WI38 (cell line): ENCODE measurements at regions not wholly inside any gene's neighbourhood (a gene's known extent, or its start where the extent isn't known, plus 50 kb on each side); places are given as distances from the start of the nearest gene placed in this dataset.

Source experiments
- H3K4me3 ChIP-seq: 2 replicates; pipeline ENCODE4 v1.5.1; 2011; ENCODE audit warnings: low read depth, mild to moderate bottlenecking, control low read depth, low read length
- TF ChIP-seq, protein P1 (sequence below): IDR thresholded peaks from 2 replicates; pipeline ENCODE4 v1.5.1; 2012; ENCODE audit warnings: low read depth, mild to moderate bottlenecking, control low read depth, low read length

DNA sequence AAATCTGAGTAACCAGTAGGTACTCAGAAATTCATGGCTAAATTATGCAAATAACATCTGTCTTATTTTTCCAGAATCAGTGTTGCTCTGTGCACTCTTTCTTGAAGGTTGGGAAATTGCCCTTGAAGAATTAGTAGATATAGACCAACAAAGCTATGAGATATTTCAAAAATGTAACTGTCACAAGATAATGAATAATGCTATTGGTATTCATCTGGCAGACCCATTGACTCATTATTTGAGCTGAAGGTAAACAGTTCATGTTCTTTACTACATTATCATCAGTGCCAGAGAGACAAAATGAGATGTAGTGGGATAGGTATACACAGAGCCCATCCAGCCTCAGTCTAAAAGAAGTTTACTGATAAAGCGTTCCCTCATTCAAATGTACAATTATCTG is 274.7 kb downstream of the CASP12 start:
- H3K4me3 ChIP-seq, result no peak overlapping the region
- TF ChIP-seq, protein P1, sequence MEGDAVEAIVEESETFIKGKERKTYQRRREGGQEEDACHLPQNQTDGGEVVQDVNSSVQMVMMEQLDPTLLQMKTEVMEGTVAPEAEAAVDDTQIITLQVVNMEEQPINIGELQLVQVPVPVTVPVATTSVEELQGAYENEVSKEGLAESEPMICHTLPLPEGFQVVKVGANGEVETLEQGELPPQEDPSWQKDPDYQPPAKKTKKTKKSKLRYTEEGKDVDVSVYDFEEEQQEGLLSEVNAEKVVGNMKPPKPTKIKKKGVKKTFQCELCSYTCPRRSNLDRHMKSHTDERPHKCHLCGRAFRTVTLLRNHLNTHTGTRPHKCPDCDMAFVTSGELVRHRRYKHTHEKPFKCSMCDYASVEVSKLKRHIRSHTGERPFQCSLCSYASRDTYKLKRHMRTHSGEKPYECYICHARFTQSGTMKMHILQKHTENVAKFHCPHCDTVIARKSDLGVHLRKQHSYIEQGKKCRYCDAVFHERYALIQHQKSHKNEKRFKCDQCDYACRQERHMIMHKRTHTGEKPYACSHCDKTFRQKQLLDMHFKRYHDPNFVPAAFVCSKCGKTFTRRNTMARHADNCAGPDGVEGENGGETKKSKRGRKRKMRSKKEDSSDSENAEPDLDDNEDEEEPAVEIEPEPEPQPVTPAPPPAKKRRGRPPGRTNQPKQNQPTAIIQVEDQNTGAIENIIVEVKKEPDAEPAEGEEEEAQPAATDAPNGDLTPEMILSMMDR, result no peak

DNA sequence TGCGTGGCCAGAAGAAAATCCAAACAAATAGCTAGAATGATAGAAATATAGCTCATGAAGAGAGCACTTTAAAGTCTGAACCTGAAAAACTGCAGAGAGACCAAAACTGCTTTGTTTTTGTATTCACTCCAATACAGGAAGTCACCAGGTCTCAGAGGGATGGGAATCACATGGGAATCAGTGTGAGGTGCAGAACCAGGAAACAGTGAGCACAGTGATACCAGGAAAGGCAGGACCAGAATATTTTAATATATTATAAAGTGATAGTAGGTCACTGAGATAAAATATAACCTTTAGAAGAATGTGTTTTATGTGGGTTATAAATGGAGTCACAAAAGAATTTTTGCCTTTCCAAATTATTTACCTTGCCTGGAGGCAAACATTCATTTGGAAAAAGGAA is 277.3 kb downstream of the CASP12 start:
- TF ChIP-seq, protein P1, result no peak
- H3K4me3 ChIP-seq, result no peak overlapping the region

DNA sequence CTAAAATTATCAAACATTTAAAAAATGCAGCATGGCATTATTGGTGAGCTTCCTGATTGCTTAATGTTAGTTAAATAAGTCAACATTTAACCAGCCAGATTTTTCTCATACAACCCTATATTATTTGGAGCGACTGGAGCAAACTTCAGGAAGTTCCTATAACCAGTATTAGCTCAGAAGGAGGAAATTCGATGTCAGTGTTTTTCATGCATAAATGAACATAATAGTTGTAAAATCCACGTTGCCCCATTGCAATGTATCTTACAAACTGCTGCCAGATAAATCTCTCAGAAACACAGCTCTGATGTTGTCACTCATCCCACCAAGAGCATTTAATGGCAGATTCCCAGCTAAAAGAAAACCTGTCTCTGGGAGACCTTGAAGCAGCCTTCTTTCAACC is 278.5 kb downstream of the CASP12 start:
- no peak overlapping the region for H3K4me3 ChIP-seq
- TF ChIP-seq, protein P1, result no peak

DNA sequence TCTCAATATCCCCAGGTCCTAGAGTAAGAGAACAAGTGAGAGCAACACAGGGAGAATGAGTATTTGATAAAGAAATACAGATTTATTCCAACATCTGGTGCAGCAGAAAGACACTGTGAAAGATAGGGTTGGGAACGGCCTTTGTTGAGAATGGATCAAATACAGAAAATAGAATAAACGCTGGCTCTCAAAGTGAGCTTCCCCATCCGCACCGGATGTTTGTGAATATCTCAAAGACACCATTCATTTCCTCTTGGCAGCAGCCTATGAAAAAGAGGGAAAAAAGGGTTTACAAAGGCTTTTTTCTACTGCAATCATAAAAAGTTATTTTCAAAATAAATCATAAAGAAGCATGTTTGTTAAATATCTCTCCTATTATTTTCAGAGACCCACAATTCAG is 279.3 kb downstream of the CASP12 start:
- no peak overlapping the region for H3K4me3 ChIP-seq
- TF ChIP-seq, protein P1, result no peak

DNA sequence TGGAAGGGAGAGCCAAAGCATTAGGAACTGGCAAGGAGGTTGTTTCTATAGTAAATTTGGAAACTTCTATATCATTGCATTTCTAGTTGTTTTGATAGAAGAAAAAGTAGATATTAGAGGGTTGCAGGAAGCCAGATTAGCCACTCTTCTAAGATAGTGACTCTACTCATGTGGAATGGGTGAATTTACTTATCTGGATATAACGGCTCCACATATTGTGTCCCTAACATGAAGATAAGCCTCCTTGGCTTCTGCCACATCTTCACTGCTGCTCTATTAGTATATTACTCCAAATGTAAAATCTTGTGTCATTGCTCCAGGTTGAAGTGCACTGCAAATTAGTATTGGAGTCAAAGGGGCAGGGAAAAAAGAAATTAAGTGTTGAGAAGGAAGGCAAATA is 283.3 kb downstream of the CASP12 start:
- TF ChIP-seq, protein P1, result no peak
- no peak overlapping the region for H3K4me3 ChIP-seq

DNA sequence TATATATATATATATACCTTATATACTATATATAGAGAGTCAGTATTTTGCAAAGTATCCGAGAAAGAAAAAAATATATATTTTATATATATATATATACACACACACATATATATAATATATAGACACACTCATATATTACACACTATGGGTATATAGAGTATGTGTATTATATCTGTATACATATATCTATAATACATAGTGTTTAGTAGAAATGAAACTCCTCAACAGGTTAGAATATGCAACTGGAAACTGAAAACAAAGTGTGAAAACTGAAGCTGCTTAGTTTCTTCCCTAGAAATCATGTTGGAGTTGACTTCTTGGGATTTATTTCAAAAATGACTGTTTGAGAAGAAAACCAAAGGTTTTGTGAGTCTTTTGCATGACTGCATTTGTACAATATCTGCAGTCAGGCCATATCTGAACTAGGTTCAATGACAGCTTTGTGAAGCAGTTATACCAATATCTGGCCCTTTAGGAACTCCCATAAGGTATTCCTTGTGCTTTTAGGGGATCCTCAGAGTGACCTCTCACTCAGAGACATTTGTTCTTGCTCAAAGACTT is 284.1 kb downstream of the CASP12 start:
- TF ChIP-seq, protein P1, result no peak
- H3K4me3 ChIP-seq, result no peak overlapping the region

DNA sequence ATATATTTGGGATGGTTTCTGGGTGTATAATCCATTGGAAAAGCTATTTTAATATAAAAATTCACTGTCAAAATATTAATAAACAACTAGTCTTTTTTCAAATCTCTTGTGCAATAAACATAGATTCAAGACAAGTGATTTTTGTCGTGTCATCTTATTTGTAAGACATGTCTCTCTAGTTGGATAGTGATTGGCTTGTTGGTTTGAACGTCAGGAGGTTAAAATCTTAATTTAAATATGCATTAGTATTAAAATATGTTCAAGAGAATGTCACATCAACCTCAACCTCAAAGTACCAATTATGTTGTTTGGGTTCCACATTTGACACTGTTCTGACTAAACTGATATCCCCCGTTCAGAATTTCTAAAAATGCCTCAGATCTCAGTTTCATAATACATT is 287.6 kb downstream of the CASP12 start:
- H3K4me3 ChIP-seq, result no peak overlapping the region
- TF ChIP-seq, protein P1, result no peak
